ENCODE measurements at regions not wholly inside any gene's neighbourhood (a gene's known extent, or its start where the extent isn't known, plus 50 kb on each side); places are given as distances from the start of the nearest gene placed in this dataset.

DNA sequence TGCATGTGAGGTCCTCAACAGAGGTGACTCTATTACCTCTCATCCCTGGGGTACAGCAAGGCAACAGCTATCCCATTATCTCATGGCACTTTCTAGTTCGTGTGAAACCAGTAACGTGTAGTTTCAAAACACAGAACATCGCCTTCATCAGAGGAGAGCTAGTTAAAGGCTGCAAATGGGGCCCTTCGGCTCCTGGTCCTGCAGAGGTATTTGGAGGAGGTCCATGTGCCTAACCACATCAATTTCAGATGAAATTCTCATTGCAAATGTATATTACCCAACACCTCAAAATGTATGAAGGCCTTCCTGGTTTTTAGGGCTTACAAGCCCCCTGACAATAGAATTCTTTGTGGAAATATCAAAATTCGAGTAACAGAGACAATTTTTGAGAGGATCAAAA is 95.7 kb upstream of the PSMD7 start (continued):
- TF ChIP-seq, protein P1, sequence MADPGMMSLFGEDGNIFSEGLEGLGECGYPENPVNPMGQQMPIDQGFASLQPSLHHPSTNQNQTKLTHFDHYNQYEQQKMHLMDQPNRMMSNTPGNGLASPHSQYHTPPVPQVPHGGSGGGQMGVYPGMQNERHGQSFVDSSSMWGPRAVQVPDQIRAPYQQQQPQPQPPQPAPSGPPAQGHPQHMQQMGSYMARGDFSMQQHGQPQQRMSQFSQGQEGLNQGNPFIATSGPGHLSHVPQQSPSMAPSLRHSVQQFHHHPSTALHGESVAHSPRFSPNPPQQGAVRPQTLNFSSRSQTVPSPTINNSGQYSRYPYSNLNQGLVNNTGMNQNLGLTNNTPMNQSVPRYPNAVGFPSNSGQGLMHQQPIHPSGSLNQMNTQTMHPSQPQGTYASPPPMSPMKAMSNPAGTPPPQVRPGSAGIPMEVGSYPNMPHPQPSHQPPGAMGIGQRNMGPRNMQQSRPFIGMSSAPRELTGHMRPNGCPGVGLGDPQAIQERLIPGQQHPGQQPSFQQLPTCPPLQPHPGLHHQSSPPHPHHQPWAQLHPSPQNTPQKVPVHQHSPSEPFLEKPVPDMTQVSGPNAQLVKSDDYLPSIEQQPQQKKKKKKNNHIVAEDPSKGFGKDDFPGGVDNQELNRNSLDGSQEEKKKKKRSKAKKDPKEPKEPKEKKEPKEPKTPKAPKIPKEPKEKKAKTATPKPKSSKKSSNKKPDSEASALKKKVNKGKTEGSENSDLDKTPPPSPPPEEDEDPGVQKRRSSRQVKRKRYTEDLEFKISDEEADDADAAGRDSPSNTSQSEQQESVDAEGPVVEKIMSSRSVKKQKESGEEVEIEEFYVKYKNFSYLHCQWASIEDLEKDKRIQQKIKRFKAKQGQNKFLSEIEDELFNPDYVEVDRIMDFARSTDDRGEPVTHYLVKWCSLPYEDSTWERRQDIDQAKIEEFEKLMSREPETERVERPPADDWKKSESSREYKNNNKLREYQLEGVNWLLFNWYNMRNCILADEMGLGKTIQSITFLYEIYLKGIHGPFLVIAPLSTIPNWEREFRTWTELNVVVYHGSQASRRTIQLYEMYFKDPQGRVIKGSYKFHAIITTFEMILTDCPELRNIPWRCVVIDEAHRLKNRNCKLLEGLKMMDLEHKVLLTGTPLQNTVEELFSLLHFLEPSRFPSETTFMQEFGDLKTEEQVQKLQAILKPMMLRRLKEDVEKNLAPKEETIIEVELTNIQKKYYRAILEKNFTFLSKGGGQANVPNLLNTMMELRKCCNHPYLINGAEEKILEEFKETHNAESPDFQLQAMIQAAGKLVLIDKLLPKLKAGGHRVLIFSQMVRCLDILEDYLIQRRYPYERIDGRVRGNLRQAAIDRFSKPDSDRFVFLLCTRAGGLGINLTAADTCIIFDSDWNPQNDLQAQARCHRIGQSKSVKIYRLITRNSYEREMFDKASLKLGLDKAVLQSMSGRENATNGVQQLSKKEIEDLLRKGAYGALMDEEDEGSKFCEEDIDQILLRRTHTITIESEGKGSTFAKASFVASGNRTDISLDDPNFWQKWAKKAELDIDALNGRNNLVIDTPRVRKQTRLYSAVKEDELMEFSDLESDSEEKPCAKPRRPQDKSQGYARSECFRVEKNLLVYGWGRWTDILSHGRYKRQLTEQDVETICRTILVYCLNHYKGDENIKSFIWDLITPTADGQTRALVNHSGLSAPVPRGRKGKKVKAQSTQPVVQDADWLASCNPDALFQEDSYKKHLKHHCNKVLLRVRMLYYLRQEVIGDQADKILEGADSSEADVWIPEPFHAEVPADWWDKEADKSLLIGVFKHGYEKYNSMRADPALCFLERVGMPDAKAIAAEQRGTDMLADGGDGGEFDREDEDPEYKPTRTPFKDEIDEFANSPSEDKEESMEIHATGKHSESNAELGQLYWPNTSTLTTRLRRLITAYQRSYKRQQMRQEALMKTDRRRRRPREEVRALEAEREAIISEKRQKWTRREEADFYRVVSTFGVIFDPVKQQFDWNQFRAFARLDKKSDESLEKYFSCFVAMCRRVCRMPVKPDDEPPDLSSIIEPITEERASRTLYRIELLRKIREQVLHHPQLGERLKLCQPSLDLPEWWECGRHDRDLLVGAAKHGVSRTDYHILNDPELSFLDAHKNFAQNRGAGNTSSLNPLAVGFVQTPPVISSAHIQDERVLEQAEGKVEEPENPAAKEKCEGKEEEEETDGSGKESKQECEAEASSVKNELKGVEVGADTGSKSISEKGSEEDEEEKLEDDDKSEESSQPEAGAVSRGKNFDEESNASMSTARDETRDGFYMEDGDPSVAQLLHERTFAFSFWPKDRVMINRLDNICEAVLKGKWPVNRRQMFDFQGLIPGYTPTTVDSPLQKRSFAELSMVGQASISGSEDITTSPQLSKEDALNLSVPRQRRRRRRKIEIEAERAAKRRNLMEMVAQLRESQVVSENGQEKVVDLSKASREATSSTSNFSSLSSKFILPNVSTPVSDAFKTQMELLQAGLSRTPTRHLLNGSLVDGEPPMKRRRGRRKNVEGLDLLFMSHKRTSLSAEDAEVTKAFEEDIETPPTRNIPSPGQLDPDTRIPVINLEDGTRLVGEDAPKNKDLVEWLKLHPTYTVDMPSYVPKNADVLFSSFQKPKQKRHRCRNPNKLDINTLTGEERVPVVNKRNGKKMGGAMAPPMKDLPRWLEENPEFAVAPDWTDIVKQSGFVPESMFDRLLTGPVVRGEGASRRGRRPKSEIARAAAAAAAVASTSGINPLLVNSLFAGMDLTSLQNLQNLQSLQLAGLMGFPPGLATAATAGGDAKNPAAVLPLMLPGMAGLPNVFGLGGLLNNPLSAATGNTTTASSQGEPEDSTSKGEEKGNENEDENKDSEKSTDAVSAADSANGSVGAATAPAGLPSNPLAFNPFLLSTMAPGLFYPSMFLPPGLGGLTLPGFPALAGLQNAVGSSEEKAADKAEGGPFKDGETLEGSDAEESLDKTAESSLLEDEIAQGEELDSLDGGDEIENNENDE (IDR thresholded peaks at IDR 0.05; ENCODE audit: insufficient replicate concordance, low read length), result no peak
- TF ChIP-seq EP300 (IDR thresholded peaks at IDR 0.05; ENCODE audit: borderline replicate concordance in 1 of 2, low read depth in 2 of 2, low read length in 2 of 2), result no peak
- no peak for TF ChIP-seq RNF2 (IDR thresholded peaks at IDR 0.05; ENCODE audit: borderline replicate concordance, low read depth, low read length, missing control alignments, poor library complexity, severe bottlenecking)
- TF ChIP-seq RAD21 (IDR thresholded peaks at IDR 0.05 in 1 of 2, conservative IDR thresholded peaks at IDR 0.05 in 1 of 2; ENCODE audit: low read depth in 2 of 2, low read length in 2 of 2), result no peak

All from H1 (cell line).